Activated CD4-positive, CD25-positive, alpha-beta regulatory T cell (primary cell): ENCODE measurements at regions not wholly inside any gene's neighbourhood (a gene's known extent, or its start where the extent isn't known, plus 50 kb on each side); places are given as distances from the start of the nearest gene placed in this dataset.
"Not testable (repeated sequence)": the region's sequence is repeated elsewhere in the genome, so short reads cannot be mapped to it uniquely, and the experiment has no call there.

Experiments used
- DNase-seq, 4 experiments: peaks; one replicate each; lab custom pipeline; 2025; lab: John Stamatoyannopoulos, UW

- no peak for DNase-seq
These were observed 733.2 kb upstream of the PKDCC start for GRCh38 chr2:41314511-41315070.

- no peak for DNase-seq
These were observed 728.4 kb upstream of the PKDCC start for GRCh38 chr2:41319437-41319836.

- no peak for DNase-seq
These were observed 727.3 kb upstream of the PKDCC start for GRCh38 chr2:41320491-41320890.

- DNase-seq: no peak
These were observed 726.5 kb upstream of the PKDCC start for GRCh38 chr2:41321351-41321750.

GRCh38 chr2:41326851-41327250, 721.0 kb upstream of the PKDCC start:
- DNase-seq: no peak

- DNase-seq: no peak
These were observed 718.8 kb upstream of the PKDCC start for GRCh38 chr2:41329040-41329439.

- no peak for DNase-seq
These were observed 713.7 kb upstream of the PKDCC start for GRCh38 chr2:41334159-41334558.

- DNase-seq: not testable (repeated sequence)
These were observed 712.2 kb upstream of the PKDCC start for GRCh38 chr2:41335573-41335972.

GRCh38 chr2:41337956-41338355, 709.9 kb upstream of the PKDCC start:
- DNase-seq: no peak

GRCh38 chr2:41344529-41344928, 703.3 kb upstream of the PKDCC start:
- DNase-seq: no peak

- DNase-seq: no peak
These were observed 694.8 kb upstream of the PKDCC start for GRCh38 chr2:41353060-41353459.

GRCh38 chr2:41355794-41356193, 692.0 kb upstream of the PKDCC start:
- no peak for DNase-seq

- DNase-seq: no peak
These were observed 683.0 kb upstream of the PKDCC start for GRCh38 chr2:41364842-41365241.

GRCh38 chr2:41375901-41376300, 671.9 kb upstream of the PKDCC start:
- no peak for DNase-seq

GRCh38 chr2:41377837-41378236, 670.0 kb upstream of the PKDCC start:
- DNase-seq: no peak

- no peak for DNase-seq
These were observed 669.4 kb upstream of the PKDCC start for GRCh38 chr2:41378420-41378819.

GRCh38 chr2:41379496-41380221, 668.2 kb upstream of the PKDCC start:
- DNase-seq: no peak

GRCh38 chr2:41381701-41382100, 666.1 kb upstream of the PKDCC start:
- no peak for DNase-seq

GRCh38 chr2:41387519-41387918, 660.3 kb upstream of the PKDCC start:
- DNase-seq: no peak

- no peak for DNase-seq
These were observed 654.2 kb upstream of the PKDCC start for GRCh38 chr2:41393621-41394020.

GRCh38 chr2:41394541-41394940, 653.3 kb upstream of the PKDCC start:
- no peak for DNase-seq

GRCh38 chr2:41395692-41396091, 652.1 kb upstream of the PKDCC start:
- DNase-seq: no peak

GRCh38 chr2:41399437-41400087, 648.3 kb upstream of the PKDCC start:
- no peak for DNase-seq
